ENCODE measurements at regions not wholly inside any gene's neighbourhood (a gene's known extent, or its start where the extent isn't known, plus 50 kb on each side); places are given as distances from the start of the nearest gene placed in this dataset.
"Not testable (repeated sequence)": the region's sequence is repeated elsewhere in the genome, so short reads cannot be mapped to it uniquely, and the experiment has no call there.

DNA sequence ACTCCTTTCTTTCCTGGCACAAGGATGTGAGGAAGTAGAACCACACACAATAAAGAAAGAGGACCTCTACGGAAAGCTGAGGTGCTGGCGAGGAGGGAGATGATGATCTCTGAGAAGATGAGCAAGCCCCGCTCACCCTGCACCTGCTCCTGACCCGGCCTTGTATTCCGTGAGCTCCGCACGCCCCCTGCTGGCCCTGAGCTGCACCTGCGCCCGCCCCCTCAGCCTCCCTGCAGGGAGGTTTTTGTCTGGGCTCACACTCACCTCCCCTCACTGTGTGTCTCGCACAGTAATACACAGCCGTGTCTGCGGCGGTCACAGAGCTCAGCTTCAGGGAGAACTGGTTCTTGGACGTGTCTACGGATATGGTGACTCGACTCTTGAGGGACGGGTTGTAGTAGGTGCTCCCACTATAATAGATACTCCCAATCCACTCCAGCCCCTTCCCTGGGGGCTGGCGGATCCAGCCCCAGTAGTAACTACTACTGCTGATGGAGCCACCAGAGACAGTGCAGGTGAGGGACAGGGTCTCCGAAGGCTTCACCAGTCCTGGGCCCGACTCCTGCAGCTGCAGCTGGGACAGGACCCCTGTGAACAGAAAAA lies 895.1 kb downstream of the TMEM121 start:
- H3K27ac Mint-ChIP-seq, H3K9me3 Mint-ChIP-seq, ATAC-seq, H3K4me1 Mint-ChIP-seq, H3K4me3 Mint-ChIP-seq: not testable (repeated sequence)
- peak in 1 of 2 donors; percentile 82 for DNase-seq
- peaks cover 54% of the 10 kb centered on the region for H3K27me3 Mint-ChIP-seq

- H3K27me3 Mint-ChIP-seq: peaks cover 60% of the 10 kb centered on the region
- no peak overlapping the region for H3K4me3 Mint-ChIP-seq
- no peak overlapping the region for H3K27ac Mint-ChIP-seq
Observed at GRCh38 chr14:106422066-106422465, 895.7 kb downstream of the TMEM121 start.

GRCh38 chr14:106425150-106425549 lies 898.8 kb downstream of the TMEM121 start:
- not testable (repeated sequence) for H3K4me3 Mint-ChIP-seq, DNase-seq, ATAC-seq, H3K27ac Mint-ChIP-seq, H3K4me1 Mint-ChIP-seq, H3K9me3 Mint-ChIP-seq
- peaks cover 54% of the 10 kb centered on the region for H3K27me3 Mint-ChIP-seq

More at GRCh38 chr14:106422066-106422465, 895.7 kb downstream of the TMEM121 start:
- H3K9me3 Mint-ChIP-seq: no peaks in the 10 kb centered on the region
- peaks cover 9% of the 10 kb centered on the region for H3K4me1 Mint-ChIP-seq
- ATAC-seq (no peak), DNase-seq (no peak)

DNA sequence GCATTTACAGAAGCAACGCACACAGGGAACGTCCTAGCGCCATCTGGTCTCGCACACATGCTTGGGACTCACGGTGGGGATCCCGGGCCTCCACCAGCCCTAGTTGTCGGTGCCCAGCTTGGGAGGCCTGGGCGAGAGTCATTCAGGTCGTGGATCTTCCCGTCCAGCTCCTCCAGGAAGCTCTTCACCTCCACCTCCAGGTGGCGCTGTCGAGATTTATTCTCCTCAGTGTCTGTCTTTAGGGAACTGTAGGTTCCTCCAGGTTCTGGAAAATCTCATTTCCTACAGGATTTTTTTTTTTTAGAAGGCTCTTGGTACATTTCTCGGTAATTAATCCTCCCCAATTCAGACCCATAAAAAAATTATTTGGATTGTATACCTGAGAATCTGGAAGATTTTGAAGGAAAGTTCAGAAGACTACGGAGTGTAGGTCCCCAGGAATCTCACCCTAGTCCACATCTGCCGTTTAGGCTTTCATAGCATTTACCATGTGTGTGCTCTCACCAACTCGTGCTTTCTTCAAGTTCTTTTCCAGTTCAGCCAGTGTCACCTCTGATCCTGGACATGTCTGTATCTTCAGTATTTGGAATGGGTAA lies 910.0 kb downstream of the TMEM121 start:
- Mint-ChIP-seq H3K27ac (no peak overlapping the region), H3K4me3 (no peak overlapping the region), H3K4me1 (no peaks in the 10 kb centered on the region), H3K9me3 (no peaks in the 10 kb centered on the region), H3K27me3 (peaks cover 27% of the 10 kb centered on the region)
- ATAC-seq: no peak
- peak in 1 of 2 donors; percentile 28 for DNase-seq

DNA sequence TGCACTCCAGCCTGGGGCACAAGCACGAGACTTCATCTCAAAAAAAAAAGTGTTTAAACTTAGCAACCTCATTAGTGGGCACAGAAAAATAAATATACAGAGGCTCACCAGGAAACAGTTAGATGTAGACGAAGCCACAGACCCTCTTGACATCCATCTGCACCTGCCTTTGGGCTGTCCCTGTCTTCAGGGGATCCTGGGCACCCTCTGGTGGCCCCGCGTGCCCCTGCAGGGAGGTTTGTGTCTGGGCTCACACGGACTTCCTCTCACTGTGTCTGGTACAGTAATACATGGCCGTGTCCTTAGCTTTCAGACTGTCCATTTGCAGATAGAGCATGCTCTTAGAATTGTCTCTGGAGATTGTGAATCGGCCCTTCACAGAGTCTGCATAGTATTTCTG lies 916.5 kb downstream of the TMEM121 start:
- no peak overlapping the region for H3K27ac Mint-ChIP-seq
- no peaks in the 10 kb centered on the region for H3K9me3 Mint-ChIP-seq
- H3K4me3 Mint-ChIP-seq: no peak overlapping the region
- ATAC-seq (no peak), DNase-seq (peak in 1 of 2 donors; percentile 34)
- peaks cover 38% of the 10 kb centered on the region for H3K27me3 Mint-ChIP-seq
- peaks cover 7% of the 10 kb centered on the region for H3K4me1 Mint-ChIP-seq

DNA sequence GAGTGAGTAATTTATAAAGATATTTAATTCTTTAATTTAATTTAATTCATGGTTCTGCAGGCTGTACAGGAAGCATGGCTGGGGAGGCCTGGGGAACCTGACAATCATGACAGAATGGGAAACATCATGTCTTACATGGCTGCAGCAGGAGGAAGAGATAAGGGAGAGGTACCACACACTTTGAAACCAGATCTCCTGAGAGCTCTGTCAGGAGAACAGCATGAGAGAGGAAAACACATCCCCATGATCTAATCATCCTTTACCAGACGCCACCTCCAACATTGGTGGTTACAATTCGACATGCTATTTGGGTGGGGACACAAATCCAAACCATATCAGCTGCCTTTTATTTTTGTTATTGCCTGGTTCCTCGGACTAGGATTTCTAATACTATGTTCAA lies 928.6 kb downstream of the TMEM121 start:
- no peak overlapping the region for H3K27ac Mint-ChIP-seq
- DNase-seq (no peak), ATAC-seq (no peak)
- peaks cover 4% of the 10 kb centered on the region for H3K4me1 Mint-ChIP-seq
- no peaks in the 10 kb centered on the region for H3K9me3 Mint-ChIP-seq
- H3K4me3 Mint-ChIP-seq: no peak overlapping the region
- peaks cover 10% of the 10 kb centered on the region for H3K27me3 Mint-ChIP-seq

- no peak overlapping the region for H3K4me3 Mint-ChIP-seq
- H3K4me1 Mint-ChIP-seq: peaks cover 10% of the 10 kb centered on the region
- H3K27ac Mint-ChIP-seq: no peak overlapping the region
- no peaks in the 10 kb centered on the region for H3K27me3 Mint-ChIP-seq
- no peak for ATAC-seq
- peak in 1 of 2 donors; percentile 45 for DNase-seq
- H3K9me3 Mint-ChIP-seq: no peaks in the 10 kb centered on the region
Observed at GRCh38 chr14:106459971-106460730, 933.8 kb downstream of the TMEM121 start.

DNA sequence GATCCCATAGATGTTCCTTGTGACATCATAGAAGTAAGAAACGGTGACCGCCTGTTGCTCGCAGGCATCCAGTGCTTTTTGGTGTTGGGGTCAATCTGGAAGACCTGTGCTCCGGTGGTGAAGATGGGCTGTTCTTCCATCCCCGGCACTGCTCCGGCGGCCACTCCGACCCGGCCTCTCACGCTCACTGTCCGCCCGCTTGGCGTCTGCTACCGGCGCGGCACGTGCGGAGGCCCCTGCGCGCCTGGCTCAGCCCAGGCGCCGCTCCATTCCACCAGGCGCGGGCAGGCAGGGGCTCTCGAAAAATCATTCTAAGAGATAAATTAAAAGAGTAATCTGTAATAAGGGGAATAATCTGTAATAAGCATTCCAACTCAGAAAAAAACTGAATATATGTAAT lies 934.5 kb downstream of the TMEM121 start:
- Mint-ChIP-seq H3K4me3 (no peak overlapping the region), H3K27ac (no peak overlapping the region), H3K27me3 (no peaks in the 10 kb centered on the region), H3K4me1 (peaks cover 10% of the 10 kb centered on the region), H3K9me3 (no peaks in the 10 kb centered on the region)
- DNase-seq (no peak), ATAC-seq (no peak)

- not testable (repeated sequence) for H3K27ac Mint-ChIP-seq, H3K27me3 Mint-ChIP-seq, H3K9me3 Mint-ChIP-seq, DNase-seq, H3K4me3 Mint-ChIP-seq, H3K4me1 Mint-ChIP-seq
- peak; percentile 50 for ATAC-seq
Observed at GRCh38 chr14:106466483-106466882, 940.1 kb downstream of the TMEM121 start.

DNA sequence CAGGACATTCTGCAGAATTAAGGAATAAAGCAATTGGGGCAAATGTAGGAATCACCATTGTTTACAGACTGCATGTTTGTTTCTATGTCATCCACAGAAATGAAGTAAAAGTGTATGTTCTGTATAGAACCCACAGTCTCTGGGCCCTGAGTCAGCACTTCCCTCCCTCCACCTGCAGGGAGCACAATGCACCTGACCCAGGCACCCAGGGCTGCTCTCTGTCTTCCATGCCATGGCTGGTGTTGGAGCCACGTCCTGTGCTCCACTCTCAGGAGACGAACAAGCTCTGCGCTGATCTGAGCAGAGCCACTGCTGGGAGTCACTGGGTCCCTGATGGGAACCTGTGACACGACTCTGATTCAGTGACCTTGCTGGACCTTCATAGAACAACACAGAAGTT lies 942.5 kb downstream of the TMEM121 start:
- not testable (repeated sequence) for H3K9me3 Mint-ChIP-seq, ATAC-seq, DNase-seq, H3K4me1 Mint-ChIP-seq, H3K4me3 Mint-ChIP-seq, H3K27ac Mint-ChIP-seq, H3K27me3 Mint-ChIP-seq

DNA sequence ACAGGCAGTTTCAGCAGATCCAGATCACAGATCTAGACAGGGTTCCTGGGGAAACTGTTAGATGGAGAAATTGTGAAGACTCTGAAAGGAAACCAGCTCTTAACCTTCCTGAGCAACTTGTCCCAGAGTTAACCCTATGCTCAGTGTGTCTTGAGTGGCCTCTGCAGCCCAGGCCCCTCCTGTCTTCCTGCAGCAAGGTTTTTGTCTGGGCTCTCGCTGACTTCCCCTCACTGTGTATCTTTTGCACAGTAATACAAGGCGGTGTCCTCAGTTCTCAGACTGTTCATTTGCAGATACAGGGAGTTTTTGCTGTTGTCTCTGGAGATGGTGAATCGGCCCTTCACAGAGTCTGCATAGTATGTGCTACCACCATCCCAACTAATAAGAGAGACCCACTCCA lies 943.6 kb downstream of the TMEM121 start:
- H3K4me3 Mint-ChIP-seq: peak overlapping the region in 1 of 2 donors; percentile 22
- not testable (repeated sequence) for H3K4me1 Mint-ChIP-seq, H3K27me3 Mint-ChIP-seq, H3K9me3 Mint-ChIP-seq, DNase-seq, H3K27ac Mint-ChIP-seq
- peak; percentile 62 for ATAC-seq

- H3K9me3 Mint-ChIP-seq, DNase-seq, ATAC-seq, H3K4me3 Mint-ChIP-seq, H3K27ac Mint-ChIP-seq, H3K4me1 Mint-ChIP-seq, H3K27me3 Mint-ChIP-seq: not testable (repeated sequence)
Observed at GRCh38 chr14:106474261-106475028, 948.1 kb downstream of the TMEM121 start.

- not testable (repeated sequence) for H3K27ac Mint-ChIP-seq
Observed at GRCh38 chr14:106475214-106475613, 948.8 kb downstream of the TMEM121 start.

GRCh38 chr14:106477600-106477999 lies 951.2 kb downstream of the TMEM121 start:
- H3K4me3 Mint-ChIP-seq, H3K9me3 Mint-ChIP-seq, H3K4me1 Mint-ChIP-seq, DNase-seq, ATAC-seq, H3K27ac Mint-ChIP-seq, H3K27me3 Mint-ChIP-seq: not testable (repeated sequence)

More at GRCh38 chr14:106475214-106475613, 948.8 kb downstream of the TMEM121 start:
- DNase-seq, H3K4me1 Mint-ChIP-seq, ATAC-seq, H3K27me3 Mint-ChIP-seq, H3K9me3 Mint-ChIP-seq, H3K4me3 Mint-ChIP-seq: not testable (repeated sequence)

GRCh38 chr14:106480287-106480686 lies 953.9 kb downstream of the TMEM121 start:
- H3K27ac Mint-ChIP-seq, H3K9me3 Mint-ChIP-seq, H3K4me1 Mint-ChIP-seq, H3K27me3 Mint-ChIP-seq, DNase-seq, H3K4me3 Mint-ChIP-seq: not testable (repeated sequence)
- peak; percentile 75 for ATAC-seq

All from stimulated activated naive CD8-positive, alpha-beta T cell treated with anti-CD3 and anti-CD28 coated beads, Interleukin-15, amount 100 ng/mL, for 72 hours (primary cell).